Effector memory CD8-positive, alpha-beta T cell (primary cell): ENCODE measurements at regions not wholly inside any gene's neighbourhood (a gene's known extent, or its start where the extent isn't known, plus 50 kb on each side); places are given as distances from the start of the nearest gene placed in this dataset.

Source experiments
- ATAC-seq: fragments of 150-1000 bp; cut with Tn5 transposase; replicated peaks from 2 replicates; pipeline ENCODE4 v1.10.0; 2021; ENCODE audit warnings: mild to moderate bottlenecking, moderate library complexity
- DNase-seq, 3 experiments: peaks; one replicate each; pipeline ENCODE4 v3.0.0; 2021
- H3K27ac Mint-ChIP-seq, 2 donors: one replicate each; pipeline ENCODE4 v1.8.0; 2022; ENCODE audit warnings: mild to moderate bottlenecking in 2 of 2, mixed read lengths in 2 of 2, moderate library complexity in 2 of 2
- H3K27me3 Mint-ChIP-seq, 2 donors: one replicate each; pipeline ENCODE4 v1.8.0; 2022; ENCODE audit warnings: mixed read lengths in 2 of 2
- H3K36me3 Mint-ChIP-seq: one replicate; pipeline ENCODE4 v1.8.0; 2022; ENCODE audit warnings: mild to moderate bottlenecking, moderate library complexity, mixed read lengths; ENCODE audit not compliant: insufficient read depth
- H3K4me1 Mint-ChIP-seq, 2 donors: one replicate each; pipeline ENCODE4 v1.8.0; 2022; ENCODE audit warnings: low read depth in 2 of 2, mixed read lengths in 2 of 2
- H3K4me3 Mint-ChIP-seq, 2 donors: one replicate each; pipeline ENCODE4 v1.8.0; 2022; ENCODE audit warnings: mild to moderate bottlenecking in 2 of 2, mixed read lengths in 2 of 2, moderate library complexity in 2 of 2
- H3K9me3 Mint-ChIP-seq, 2 donors: one replicate each; pipeline ENCODE4 v1.8.0; 2022; ENCODE audit warnings: mixed read lengths in 2 of 2

- ATAC-seq (no peak), DNase-seq (no peak)
- Mint-ChIP-seq H3K36me3 (no peaks in the 10 kb centered on the region), H3K4me3 (no peak overlapping the region), H3K9me3 (peaks cover 0 to 2% of the 10 kb centered on the region in 2 donors), H3K27me3 (peaks cover 1 to 13% of the 10 kb centered on the region in 2 donors), H3K27ac (no peak overlapping the region), H3K4me1 (no peaks in the 10 kb centered on the region)
Measured at GRCh38 chr20:54389596-54390280, 85.7 kb upstream of the DOK5 start.

GRCh38 chr20:54397292-54398140 lies 77.9 kb upstream of the DOK5 start:
- Mint-ChIP-seq H3K27me3 (peaks cover 0 to 5% of the 10 kb centered on the region in 2 donors), H3K36me3 (no peaks in the 10 kb centered on the region)
- no peak for DNase-seq

GRCh38 chr20:54398814-54399213 lies 76.6 kb upstream of the DOK5 start:
- no peak overlapping the region for H3K27ac Mint-ChIP-seq
- no peak for ATAC-seq
- no peak overlapping the region for H3K4me3 Mint-ChIP-seq
- H3K36me3 Mint-ChIP-seq: no peaks in the 10 kb centered on the region
- no peaks in the 10 kb centered on the region for H3K4me1 Mint-ChIP-seq
- peaks cover 0 to 1% of the 10 kb centered on the region in 2 donors for H3K27me3 Mint-ChIP-seq
- no peak for DNase-seq
- no peaks in the 10 kb centered on the region for H3K9me3 Mint-ChIP-seq

More at GRCh38 chr20:54397292-54398140, 77.9 kb upstream of the DOK5 start:
- H3K4me1 Mint-ChIP-seq: no peaks in the 10 kb centered on the region
- no peak overlapping the region for H3K4me3 Mint-ChIP-seq
- H3K27ac Mint-ChIP-seq: no peak overlapping the region
- no peak for ATAC-seq
- no peaks in the 10 kb centered on the region for H3K9me3 Mint-ChIP-seq

GRCh38 chr20:54405540-54405939 lies 69.9 kb upstream of the DOK5 start:
- H3K9me3 Mint-ChIP-seq: no peaks in the 10 kb centered on the region
- no peak overlapping the region for H3K27ac Mint-ChIP-seq
- ATAC-seq (no peak), DNase-seq (no peak)
- H3K27me3 Mint-ChIP-seq: peaks cover 0 to 6% of the 10 kb centered on the region in 2 donors
- no peaks in the 10 kb centered on the region for H3K4me1 Mint-ChIP-seq
- no peaks in the 10 kb centered on the region for H3K36me3 Mint-ChIP-seq
- no peak overlapping the region for H3K4me3 Mint-ChIP-seq

GRCh38 chr20:54407459-54407858 lies 67.9 kb upstream of the DOK5 start:
- DNase-seq (no peak), ATAC-seq (no peak)
- Mint-ChIP-seq H3K4me1 (no peaks in the 10 kb centered on the region), H3K27me3 (peaks cover 6% of the 10 kb centered on the region in 2 donors), H3K9me3 (no peaks in the 10 kb centered on the region), H3K27ac (no peak overlapping the region), H3K4me3 (no peak overlapping the region), H3K36me3 (no peaks in the 10 kb centered on the region)

- ATAC-seq (no peak), DNase-seq (no peak)
- Mint-ChIP-seq H3K4me1 (no peaks in the 10 kb centered on the region), H3K27ac (no peak overlapping the region), H3K36me3 (no peaks in the 10 kb centered on the region), H3K27me3 (peaks cover 16 to 17% of the 10 kb centered on the region in 2 donors), H3K9me3 (peaks cover 0 to 2% of the 10 kb centered on the region in 2 donors), H3K4me3 (no peak overlapping the region)
Measured at GRCh38 chr20:54415967-54416366, 59.4 kb upstream of the DOK5 start.

GRCh38 chr20:54416770-54417169 lies 58.6 kb upstream of the DOK5 start:
- Mint-ChIP-seq H3K4me3 (no peak overlapping the region), H3K36me3 (no peaks in the 10 kb centered on the region), H3K27ac (no peak overlapping the region), H3K4me1 (no peaks in the 10 kb centered on the region), H3K27me3 (peaks cover 16 to 17% of the 10 kb centered on the region in 2 donors), H3K9me3 (peaks cover 0 to 2% of the 10 kb centered on the region in 2 donors)
- DNase-seq (no peak), ATAC-seq (no peak)

- Mint-ChIP-seq H3K4me3 (no peak overlapping the region), H3K27ac (no peak overlapping the region), H3K9me3 (peaks cover under 1 to 2% of the 10 kb centered on the region in 2 donors), H3K4me1 (no peaks in the 10 kb centered on the region), H3K36me3 (no peaks in the 10 kb centered on the region), H3K27me3 (peaks cover 10 to 15% of the 10 kb centered on the region in 2 donors)
- no peak for DNase-seq
- ATAC-seq: no peak
Measured at GRCh38 chr20:54419531-54419930, 55.9 kb upstream of the DOK5 start.
